AG20443 (cell line): ENCODE measurements at regions not wholly inside any gene's neighbourhood (a gene's known extent, or its start where the extent isn't known, plus 50 kb on each side); places are given as distances from the start of the nearest gene placed in this dataset.

ENCODE experiments used
- DNase-seq: peaks from one replicate; pipeline ENCODE4 v3.0.0; 2012; ENCODE audit warnings: low spot score, mixed read lengths

- DNase-seq, result no peak
Observed at GRCh38 chr18:44425161-44425560, 255.5 kb upstream of the SETBP1 start.

GRCh38 chr18:44437603-44438002 is 243.1 kb upstream of the SETBP1 start:
- DNase-seq, result no peak

GRCh38 chr18:44450226-44450625 is 230.5 kb upstream of the SETBP1 start:
- DNase-seq, result no peak

GRCh38 chr18:44452346-44452745 is 228.3 kb upstream of the SETBP1 start:
- DNase-seq, result peak; percentile 24

- DNase-seq, result peak; percentile 23
Observed at GRCh38 chr18:44453505-44453904, 227.2 kb upstream of the SETBP1 start.

- DNase-seq, result peak; percentile 82
Observed at GRCh38 chr18:44458777-44459176, 221.9 kb upstream of the SETBP1 start.

GRCh38 chr18:44464398-44465180 is 216.1 kb upstream of the SETBP1 start:
- DNase-seq, result peak; percentile 22

GRCh38 chr18:44465381-44465841 is 215.3 kb upstream of the SETBP1 start:
- no peak for DNase-seq

- no peak for DNase-seq
Observed at GRCh38 chr18:44466997-44467396, 213.7 kb upstream of the SETBP1 start.

- DNase-seq, result no peak
Observed at GRCh38 chr18:44467718-44468117, 213.0 kb upstream of the SETBP1 start.

GRCh38 chr18:44473394-44474066 is 207.2 kb upstream of the SETBP1 start:
- DNase-seq, result no peak

- no peak for DNase-seq
Observed at GRCh38 chr18:44474067-44474411, 206.6 kb upstream of the SETBP1 start.

GRCh38 chr18:44474591-44474990 is 206.1 kb upstream of the SETBP1 start:
- DNase-seq, result peak; percentile 34

GRCh38 chr18:44482761-44483160 is 197.9 kb upstream of the SETBP1 start:
- no peak for DNase-seq

- DNase-seq, result no peak
Observed at GRCh38 chr18:44495151-44495550, 185.5 kb upstream of the SETBP1 start.

- no peak for DNase-seq
Observed at GRCh38 chr18:44497311-44497710, 183.4 kb upstream of the SETBP1 start.

GRCh38 chr18:44497757-44498490 is 182.8 kb upstream of the SETBP1 start:
- DNase-seq, result no peak

GRCh38 chr18:44500808-44501610 is 179.7 kb upstream of the SETBP1 start:
- no peak for DNase-seq

- DNase-seq, result no peak
Observed at GRCh38 chr18:44502221-44502620, 178.5 kb upstream of the SETBP1 start.

- no peak for DNase-seq
Observed at GRCh38 chr18:44502790-44503189, 177.9 kb upstream of the SETBP1 start.

- DNase-seq, result no peak
Observed at GRCh38 chr18:44503854-44504253, 176.8 kb upstream of the SETBP1 start.

GRCh38 chr18:44507729-44508325 is 172.9 kb upstream of the SETBP1 start:
- no peak for DNase-seq
